Keratinocyte (primary cell): ENCODE measurements at regions not wholly inside any gene's neighbourhood (a gene's known extent, or its start where the extent isn't known, plus 50 kb on each side); places are given as distances from the start of the nearest gene placed in this dataset.

Source experiments
- EZH2 ChIP-seq: IDR thresholded peaks from one replicate; pipeline ENCODE4 v1.6.1; 2012; ENCODE audit warnings: inconsistent platforms, mild to moderate bottlenecking, low read length, moderate library complexity
- TF ChIP-seq, protein P1 (sequence below), 3 experiments: IDR thresholded peaks in 1 of 3; conservative IDR thresholded peaks in 1 of 3; optimal IDR thresholded peaks in 1 of 3; 2 replicates in 2 of 3; 3 replicates in 1 of 3; pipeline versions ENCODE3 to v1.5.1; 2011; ENCODE audit warnings: low read length in 3 of 3, mild to moderate bottlenecking in 3 of 3, moderate library complexity in 2 of 3, control low read depth in 1 of 3, inconsistent platforms in 1 of 3; ENCODE audit not compliant: insufficient read depth in 2 of 3; ENCODE audit errors: extremely low read depth in 1 of 3

DNA sequence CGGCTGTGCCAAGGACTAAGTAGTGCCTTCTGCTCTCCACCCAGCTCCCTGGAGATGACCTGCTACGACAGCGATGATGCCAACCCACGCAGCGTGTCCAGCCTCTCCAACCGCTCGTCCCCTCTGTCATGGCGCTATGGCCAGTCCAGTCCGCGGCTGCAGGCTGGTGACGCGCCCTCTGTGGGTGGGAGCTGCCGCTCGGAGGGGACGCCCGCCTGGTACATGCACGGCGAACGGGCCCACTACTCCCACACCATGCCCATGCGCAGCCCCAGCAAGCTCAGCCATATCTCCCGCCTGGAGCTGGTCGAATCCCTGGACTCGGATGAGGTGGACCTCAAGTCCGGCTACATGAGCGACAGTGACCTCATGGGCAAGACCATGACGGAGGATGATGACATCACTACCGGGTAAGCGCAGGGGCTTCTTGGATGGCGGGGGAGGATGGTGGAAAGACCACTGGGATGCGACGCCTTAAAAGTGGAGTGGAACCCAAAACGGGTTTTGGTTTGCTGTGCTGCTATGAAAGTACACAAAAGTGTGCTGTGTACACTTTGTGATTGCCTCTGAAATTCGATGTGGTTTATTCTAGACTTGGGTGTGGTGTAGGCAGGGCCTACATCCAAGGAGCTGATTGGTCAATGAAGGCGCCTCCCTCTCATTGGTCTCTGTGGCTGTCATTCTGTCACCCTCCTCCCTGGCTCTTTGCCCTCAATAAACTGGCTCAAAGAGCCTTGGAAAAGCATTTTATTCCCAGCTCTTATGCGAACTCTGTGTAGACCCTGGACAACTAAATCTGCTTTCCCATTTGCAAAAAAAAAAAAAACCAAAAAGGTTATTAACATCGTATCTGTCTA, 110.4 kb upstream of the IPO9 start:
- TF ChIP-seq, protein P1, sequence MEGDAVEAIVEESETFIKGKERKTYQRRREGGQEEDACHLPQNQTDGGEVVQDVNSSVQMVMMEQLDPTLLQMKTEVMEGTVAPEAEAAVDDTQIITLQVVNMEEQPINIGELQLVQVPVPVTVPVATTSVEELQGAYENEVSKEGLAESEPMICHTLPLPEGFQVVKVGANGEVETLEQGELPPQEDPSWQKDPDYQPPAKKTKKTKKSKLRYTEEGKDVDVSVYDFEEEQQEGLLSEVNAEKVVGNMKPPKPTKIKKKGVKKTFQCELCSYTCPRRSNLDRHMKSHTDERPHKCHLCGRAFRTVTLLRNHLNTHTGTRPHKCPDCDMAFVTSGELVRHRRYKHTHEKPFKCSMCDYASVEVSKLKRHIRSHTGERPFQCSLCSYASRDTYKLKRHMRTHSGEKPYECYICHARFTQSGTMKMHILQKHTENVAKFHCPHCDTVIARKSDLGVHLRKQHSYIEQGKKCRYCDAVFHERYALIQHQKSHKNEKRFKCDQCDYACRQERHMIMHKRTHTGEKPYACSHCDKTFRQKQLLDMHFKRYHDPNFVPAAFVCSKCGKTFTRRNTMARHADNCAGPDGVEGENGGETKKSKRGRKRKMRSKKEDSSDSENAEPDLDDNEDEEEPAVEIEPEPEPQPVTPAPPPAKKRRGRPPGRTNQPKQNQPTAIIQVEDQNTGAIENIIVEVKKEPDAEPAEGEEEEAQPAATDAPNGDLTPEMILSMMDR (optimal IDR thresholded peaks at IDR 0.05 in 1 of 3, IDR thresholded peaks at IDR 0.05 in 1 of 3, conservative IDR thresholded peaks at IDR 0.05 in 1 of 3; ENCODE audit: extremely low read depth in 1 of 3, insufficient read depth in 2 of 3, low read length in 3 of 3) = no peak
- no peak for TF ChIP-seq EZH2
